HCT116 (cell line): ENCODE measurements at regions not wholly inside any gene's neighbourhood (a gene's known extent, or its start where the extent isn't known, plus 50 kb on each side); places are given as distances from the start of the nearest gene placed in this dataset.
"Not testable (repeated sequence)": the region's sequence is repeated elsewhere in the genome, so short reads cannot be mapped to it uniquely, and the experiment has no call there.

Source experiments
- ATAC-seq: fragments of 200-7000 bp; cut with Tn5 transposase; 2 replicates; pipeline ENCODE4 v1.9.1; 2020; ENCODE audit warnings: mild to moderate bottlenecking, moderate library complexity
- BruUV-seq: library from RNA; stranded (reverse); fragments of 400-500 nt; replicated peaks from 2 replicates; lab custom pipeline; 2021; lab: Mats Ljungman, UMichigan
- CTCF ChIA-PET: fragments of 300-600 bp; sonication (Branson Sonifier 250); formaldehyde crosslinking; loops from one replicate; lab custom pipeline; 2021; ENCODE audit warnings: antibody characterized with exemption; lab: Charles Lee
- POLR2A ChIA-PET: fragments of 300-600, 350-600 bp; sonication (Branson Sonifier 250); formaldehyde crosslinking; loops from one replicate; lab custom pipeline; 2021; ENCODE audit warnings: antibody characterized with exemption; lab: Charles Lee
- RAD21 ChIA-PET, 2 experiments: fragments of 300-600 bp; sonication (Branson Sonifier 250); formaldehyde crosslinking; loops; one replicate each; lab custom pipeline; 2023; ENCODE audit warnings: low total read pairs in 2 of 2; ENCODE audit not compliant: uncharacterized antibody in 2 of 2, unreplicated experiment in 2 of 2, low non-redundant PET in 1 of 2; lab: Charles Lee
- DNase-seq: peaks from one replicate; pipeline ENCODE4 v3.0.0-alpha.2; 2010; ENCODE audit warnings: low read depth, low spot score
- H2AFZ ChIP-seq: fragments of 200-600 bp; shearing (Covaris generic), sonication (generic); 2 replicates; pipeline ENCODE4 v1.6.1; 2017; ENCODE audit warnings: low read depth, mixed run types, mixed read lengths, antibody characterized with exemption, low read length; ENCODE audit not compliant: poor library complexity, severe bottlenecking
- H3K27ac ChIP-seq: 2 replicates; pipeline ENCODE4 v1.5.1; 2012; ENCODE audit warnings: low read depth, low read length
- H3K27me3 ChIP-seq: fragments of 200-600 bp; sonication (generic); 2 replicates; pipeline ENCODE4 v1.6.1; 2016; ENCODE audit warnings: mixed run types, low read length, mixed read lengths; ENCODE audit not compliant: insufficient read depth
- H3K36me3 ChIP-seq, 2 experiments: fragments of 200-500 bp in 1 of 2; fragments of 200-600 bp in 1 of 2; sonication (Bioruptor generic) in 1 of 2; sonication (generic) in 1 of 2; 2 replicates each; pipeline versions ENCODE4 v1.5.1 to v1.6.1; 2014 to 2016; ENCODE audit warnings: low read length in 2 of 2, inconsistent platforms in 1 of 2, mixed read lengths in 1 of 2, mixed run types in 1 of 2; ENCODE audit not compliant: insufficient read depth in 2 of 2, control insufficient read depth in 1 of 2
- H3K4me1 ChIP-seq, 2 experiments: fragments of 200-600 bp in 1 of 2; sonication (generic) in 1 of 2; 2 replicates each; pipeline versions ENCODE4 v1.5.1 to v1.6.1; 2012 to 2017; ENCODE audit warnings: low read length in 2 of 2, inconsistent platforms in 1 of 2, mild to moderate bottlenecking in 1 of 2, mixed read lengths in 1 of 2, mixed run types in 1 of 2, moderate library complexity in 1 of 2; ENCODE audit not compliant: insufficient read depth in 2 of 2, control insufficient read depth in 1 of 2
- H3K4me2 ChIP-seq: fragments of 200-600 bp; sonication (generic); 2 replicates; pipeline ENCODE4 v1.6.1; 2017; ENCODE audit warnings: mixed run types, low read length, mixed read lengths
- H3K4me3 ChIP-seq, 2 experiments: fragments of 200-600 bp in 1 of 2; sonication (generic) in 1 of 2; replicated peaks in 1 of 2; 2 replicates each; pipeline ENCODE4 v1.5.1; 2011 to 2016; ENCODE audit warnings: low read length in 2 of 2, control low read depth in 1 of 2, low read depth in 1 of 2, mild to moderate bottlenecking in 1 of 2, mixed read lengths in 1 of 2, mixed run types in 1 of 2
- H3K79me2 ChIP-seq: fragments of 200-600 bp; sonication (generic); 2 replicates; pipeline ENCODE4 v1.6.1; 2017; ENCODE audit warnings: mild to moderate bottlenecking, mixed run types, low read length, moderate library complexity, mixed read lengths; ENCODE audit not compliant: insufficient read depth
- H3K9ac ChIP-seq: fragments of 200-600 bp; sonication (generic); 2 replicates; pipeline ENCODE4 v1.6.1; 2016; ENCODE audit warnings: low read length, mixed read lengths
- H3K9me2 ChIP-seq: fragments of 200-600 bp; sonication (generic), shearing (Covaris generic); 2 replicates; pipeline ENCODE4 v1.6.1; 2017; ENCODE audit warnings: mixed run types, mild to moderate bottlenecking, moderate library complexity; ENCODE audit not compliant: insufficient read depth
- H3K9me3 ChIP-seq, 2 experiments: fragments of 200-500 bp in 1 of 2; fragments of 200-600 bp in 1 of 2; sonication (Bioruptor generic) in 1 of 2; sonication (generic) in 1 of 2; 2 replicates each; pipeline ENCODE4 v1.6.1; 2014 to 2017; ENCODE audit warnings: low read length in 2 of 2, mixed read lengths in 2 of 2, inconsistent platforms in 1 of 2, low read depth in 1 of 2, mild to moderate bottlenecking in 1 of 2, mixed run types in 1 of 2, moderate library complexity in 1 of 2; ENCODE audit not compliant: control insufficient read depth in 1 of 2, insufficient read depth in 1 of 2
- H4K20me1 ChIP-seq: fragments of 200-600 bp; sonication (generic), shearing (Covaris generic); 2 replicates; pipeline ENCODE4 v1.6.1; 2017; ENCODE audit warnings: mixed run types, mild to moderate bottlenecking, moderate library complexity; ENCODE audit not compliant: insufficient read depth
- CBX3 ChIP-seq: IDR thresholded peaks from 2 replicates; pipeline ENCODE4 v1.6.1; 2012; ENCODE audit warnings: low read depth
- CTCF ChIP-seq, 3 experiments: fragments of 200-600 bp in 1 of 3; sonication (generic) in 1 of 3; IDR thresholded peaks in 2 of 3; conservative IDR thresholded peaks in 1 of 3; 2 replicates each; pipeline ENCODE4 v1.5.1; 2012 to 2017; ENCODE audit warnings: low read depth in 2 of 3, low read length in 2 of 3, antibody characterized with exemption in 1 of 3, borderline replicate concordance in 1 of 3, control low read depth in 1 of 3, mild to moderate bottlenecking in 1 of 3, mixed read lengths in 1 of 3, mixed run types in 1 of 3, moderate library complexity in 1 of 3; ENCODE audit not compliant: insufficient read depth in 1 of 3
- ZBTB33 ChIP-seq: IDR thresholded peaks from 2 replicates; pipeline ENCODE4 v1.6.1; 2011; ENCODE audit warnings: mild to moderate bottlenecking, low read length, moderate library complexity; ENCODE audit not compliant: insufficient replicate concordance; ENCODE audit errors: extremely low read depth
- intact Hi-C: fragments of 100-400 bp; cut with micrococcal nuclease; formaldehyde crosslinking; loops from 2 replicates; pipeline ENCODE4 v1.10.0; 2022
- TF ChIP-seq, protein P1 (sequence below): IDR thresholded peaks from 2 replicates; pipeline ENCODE4 v1.6.1; 2012; ENCODE audit warnings: low read depth

DNA sequence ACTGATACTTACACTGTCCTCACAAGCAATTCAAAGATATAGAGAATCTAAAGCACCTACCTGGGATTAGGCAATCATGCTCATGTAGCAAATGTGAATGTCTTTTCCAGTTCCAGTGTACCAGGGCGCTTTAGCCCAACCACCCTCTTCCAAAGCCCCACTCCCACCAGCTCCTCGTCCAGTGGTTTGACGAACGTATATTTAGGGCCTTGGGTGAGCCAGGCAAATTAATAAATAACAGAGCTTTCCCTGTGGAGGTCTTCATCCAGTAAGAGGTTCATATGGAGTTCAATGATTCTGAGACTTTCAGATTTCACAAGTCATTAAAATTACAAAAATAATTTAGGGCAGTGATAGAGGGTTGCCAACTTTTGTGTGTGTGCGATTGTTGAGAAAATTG, 162.3 kb upstream of the C2CD4B start:
- BruUV-seq = no TSS peak
- H3K4me1 ChIP-seq = no peaks in the 10 kb centered on the region
- no peaks in the 10 kb centered on the region for H3K79me2 ChIP-seq
- H3K27ac ChIP-seq = no peak overlapping the region
- H3K4me3 ChIP-seq = no peak overlapping the region
- ChIA-PET CTCF (no interaction called here), RAD21 (no interaction called here), POLR2A (no interaction called here)
- H3K9me3 ChIP-seq = no peaks in the 10 kb centered on the region
- no peak overlapping the region for H2AFZ ChIP-seq
- no peaks in the 10 kb centered on the region for H3K36me3 ChIP-seq
- no peaks in the 10 kb centered on the region for H4K20me1 ChIP-seq
- no peak for DNase-seq
- intact Hi-C loops = no loop called here
- ATAC-seq = no peak
- no peak for TF ChIP-seq CTCF (IDR thresholded peaks at IDR 0.05 in 2 of 3, conservative IDR thresholded peaks at IDR 0.05 in 1 of 3; ENCODE audit: borderline replicate concordance in 1 of 3, insufficient read depth in 1 of 3, low read depth in 2 of 3, low read length in 2 of 3)
- no peak for TF ChIP-seq ZBTB33
- no peak for TF ChIP-seq CBX3
- TF ChIP-seq, protein P1, sequence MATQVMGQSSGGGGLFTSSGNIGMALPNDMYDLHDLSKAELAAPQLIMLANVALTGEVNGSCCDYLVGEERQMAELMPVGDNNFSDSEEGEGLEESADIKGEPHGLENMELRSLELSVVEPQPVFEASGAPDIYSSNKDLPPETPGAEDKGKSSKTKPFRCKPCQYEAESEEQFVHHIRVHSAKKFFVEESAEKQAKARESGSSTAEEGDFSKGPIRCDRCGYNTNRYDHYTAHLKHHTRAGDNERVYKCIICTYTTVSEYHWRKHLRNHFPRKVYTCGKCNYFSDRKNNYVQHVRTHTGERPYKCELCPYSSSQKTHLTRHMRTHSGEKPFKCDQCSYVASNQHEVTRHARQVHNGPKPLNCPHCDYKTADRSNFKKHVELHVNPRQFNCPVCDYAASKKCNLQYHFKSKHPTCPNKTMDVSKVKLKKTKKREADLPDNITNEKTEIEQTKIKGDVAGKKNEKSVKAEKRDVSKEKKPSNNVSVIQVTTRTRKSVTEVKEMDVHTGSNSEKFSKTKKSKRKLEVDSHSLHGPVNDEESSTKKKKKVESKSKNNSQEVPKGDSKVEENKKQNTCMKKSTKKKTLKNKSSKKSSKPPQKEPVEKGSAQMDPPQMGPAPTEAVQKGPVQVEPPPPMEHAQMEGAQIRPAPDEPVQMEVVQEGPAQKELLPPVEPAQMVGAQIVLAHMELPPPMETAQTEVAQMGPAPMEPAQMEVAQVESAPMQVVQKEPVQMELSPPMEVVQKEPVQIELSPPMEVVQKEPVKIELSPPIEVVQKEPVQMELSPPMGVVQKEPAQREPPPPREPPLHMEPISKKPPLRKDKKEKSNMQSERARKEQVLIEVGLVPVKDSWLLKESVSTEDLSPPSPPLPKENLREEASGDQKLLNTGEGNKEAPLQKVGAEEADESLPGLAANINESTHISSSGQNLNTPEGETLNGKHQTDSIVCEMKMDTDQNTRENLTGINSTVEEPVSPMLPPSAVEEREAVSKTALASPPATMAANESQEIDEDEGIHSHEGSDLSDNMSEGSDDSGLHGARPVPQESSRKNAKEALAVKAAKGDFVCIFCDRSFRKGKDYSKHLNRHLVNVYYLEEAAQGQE = no peak
- no peaks in the 10 kb centered on the region for H3K9me2 ChIP-seq
- H3K9ac ChIP-seq = no peak overlapping the region
- no peak overlapping the region for H3K4me2 ChIP-seq
- H3K27me3 ChIP-seq = peaks cover 2% of the 10 kb centered on the region; the same call in 1 of the 2 replicates

- H2AFZ ChIP-seq, H3K4me1 ChIP-seq, POLR2A ChIA-PET, H3K4me3 ChIP-seq, H3K9me3 ChIP-seq, H3K36me3 ChIP-seq, H3K79me2 ChIP-seq, H4K20me1 ChIP-seq, BruUV-seq, H3K27ac ChIP-seq, H3K4me2 ChIP-seq, H3K9me2 ChIP-seq, DNase-seq, RAD21 ChIA-PET, H3K27me3 ChIP-seq, H3K9ac ChIP-seq, ATAC-seq, CTCF ChIA-PET, intact Hi-C loops: not testable (repeated sequence)
Observed at GRCh38 chr15:62332472-62332871, 167.4 kb upstream of the C2CD4B start.
